CD4-positive, alpha-beta T cell treated with Interleukin-15 for 1 hour (primary cell): ENCODE measurements at regions not wholly inside any gene's neighbourhood (a gene's known extent, or its start where the extent isn't known, plus 50 kb on each side); places are given as distances from the start of the nearest gene placed in this dataset.
"Not testable (repeated sequence)": the region's sequence is repeated elsewhere in the genome, so short reads cannot be mapped to it uniquely, and the experiment has no call there.

Experiments
- DNase-seq: peaks from one replicate; pipeline ENCODE4 v3.0.0-alpha.2; 2020

DNA sequence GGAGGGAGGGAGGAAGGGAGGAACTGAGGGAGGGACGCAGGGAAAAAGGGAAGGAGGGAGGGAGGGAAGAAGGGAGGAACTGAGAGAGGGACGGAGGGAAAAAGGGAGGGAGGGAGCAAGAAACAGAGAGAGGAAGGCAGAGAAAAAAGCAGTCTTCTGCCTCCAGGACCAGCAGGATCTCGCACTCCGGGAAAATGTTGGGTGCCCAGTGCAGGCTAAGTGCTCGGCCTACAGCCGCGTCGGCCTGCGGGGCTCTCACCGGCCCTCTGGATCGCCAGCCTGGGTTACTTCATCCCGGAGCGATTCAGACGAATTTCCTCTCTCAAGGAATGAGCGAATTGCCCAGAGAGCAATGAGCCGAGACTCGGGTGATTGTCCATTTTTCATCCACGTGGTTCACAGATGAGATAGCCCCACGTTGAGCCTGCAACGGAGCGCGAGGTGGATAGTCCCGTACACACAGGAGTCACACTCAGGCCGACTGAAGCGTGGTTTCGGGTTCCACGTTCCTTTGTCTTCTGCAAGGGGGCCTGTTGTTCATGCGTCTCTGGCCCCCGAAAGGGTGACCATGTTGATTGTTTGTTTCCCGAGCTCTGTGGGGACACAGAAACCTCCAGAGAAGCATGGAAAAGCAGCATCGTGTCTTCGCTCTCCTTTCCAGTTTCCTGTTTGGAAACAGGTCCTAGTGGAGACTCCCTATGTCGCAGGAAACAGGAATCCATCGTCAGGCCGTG lies 1937.1 kb upstream of the DEFB115 start:
- DNase-seq: not testable (repeated sequence)

DNA sequence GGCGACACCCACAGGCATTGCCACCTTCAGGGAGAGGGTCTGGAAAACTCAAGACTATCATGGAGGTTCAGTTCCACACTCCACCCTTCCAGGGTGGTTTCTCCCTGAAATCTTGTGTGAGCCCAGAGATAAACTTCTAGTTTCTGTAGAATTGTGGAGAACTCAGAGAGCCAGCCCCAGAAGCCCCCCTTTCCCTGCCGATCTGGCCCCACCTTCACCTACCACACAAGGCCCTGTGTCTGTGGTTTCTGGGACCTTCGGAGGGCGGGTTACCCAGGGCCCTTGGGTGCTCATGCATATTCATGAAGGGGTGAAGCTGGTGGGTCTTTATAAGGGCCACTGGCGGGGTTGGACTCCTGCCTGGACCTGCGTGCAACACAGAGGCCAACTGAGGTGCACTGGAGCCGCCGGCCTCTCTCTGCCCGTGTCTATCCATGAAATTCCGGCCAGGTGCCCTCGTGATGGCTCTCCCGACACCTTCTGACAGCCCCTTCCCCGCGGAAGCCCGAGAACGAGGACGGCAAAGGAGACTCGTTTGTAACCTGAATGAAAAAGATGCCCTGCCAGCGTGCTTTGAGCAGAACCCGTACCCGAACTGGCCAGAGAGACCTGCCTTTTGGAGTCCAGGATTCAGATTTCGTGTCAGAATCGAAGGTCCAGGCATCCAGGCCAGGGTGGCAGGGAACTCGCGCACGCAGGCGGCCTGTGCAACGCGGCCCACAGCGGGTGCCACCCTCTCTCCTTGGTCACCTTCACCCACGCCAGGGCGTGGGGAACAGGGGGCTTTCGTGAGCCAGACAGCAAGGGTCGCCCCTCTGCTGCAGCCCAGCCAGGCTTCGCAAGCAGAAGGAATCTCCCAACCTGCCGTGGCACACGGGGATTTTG lies 1933.6 kb upstream of the DEFB115 start:
- DNase-seq: not testable (repeated sequence)

DNA sequence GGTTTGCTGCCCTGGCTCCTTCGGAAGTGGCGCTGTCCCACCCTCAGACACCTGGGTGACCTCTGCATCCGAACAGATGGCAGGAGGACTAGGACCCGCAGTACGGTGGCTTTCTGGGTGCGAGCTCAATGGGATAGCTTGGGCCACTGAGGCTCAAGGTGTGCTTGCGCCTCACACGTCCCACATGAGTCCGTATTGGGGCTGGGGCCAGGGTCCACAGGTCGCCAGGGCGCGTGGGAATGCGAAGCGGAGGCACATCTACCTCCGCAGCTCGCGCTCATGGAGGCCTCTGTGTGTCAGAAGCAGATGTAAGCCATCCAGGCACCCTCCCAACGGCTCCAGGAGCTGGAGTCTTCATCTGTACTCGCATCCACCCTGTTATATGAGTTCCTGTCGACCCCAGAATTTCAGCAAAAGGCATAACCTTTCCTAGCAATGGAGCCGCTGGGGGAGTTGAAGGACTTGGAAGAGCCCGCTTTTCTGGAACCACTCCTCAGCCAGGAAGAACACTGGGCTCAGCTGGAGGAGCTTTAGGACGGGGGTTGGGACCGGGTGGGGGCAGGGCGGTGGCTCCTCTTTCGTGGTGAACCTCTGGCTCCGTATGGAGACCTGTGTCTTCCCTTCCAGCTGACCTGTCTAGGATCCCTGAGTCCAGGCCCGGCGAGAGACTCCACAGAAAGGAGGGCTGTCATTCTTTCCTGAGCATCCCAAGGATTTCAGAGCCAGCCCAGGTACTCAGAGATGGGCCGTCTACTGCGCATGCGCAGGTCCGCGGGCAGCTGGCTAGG lies 1932.8 kb upstream of the DEFB115 start:
- not testable (repeated sequence) for DNase-seq

DNA sequence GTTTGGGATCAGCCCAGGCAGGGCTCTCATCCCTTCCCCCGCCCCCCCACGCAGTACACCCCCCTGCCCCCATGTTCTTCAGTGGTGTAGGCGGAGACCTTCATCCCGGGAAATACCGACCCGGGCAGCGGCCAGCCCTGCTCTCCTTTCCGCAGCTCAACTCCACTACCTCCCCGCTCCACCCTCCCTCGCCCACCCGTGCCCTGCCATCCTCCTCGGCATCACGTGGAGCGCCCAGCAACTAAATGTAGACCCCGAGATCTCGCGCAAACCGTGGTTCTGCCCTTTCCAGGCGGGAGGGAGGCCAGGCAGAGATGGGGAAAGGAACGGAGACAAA lies 1932.2 kb upstream of the DEFB115 start:
- no peak for DNase-seq

DNA sequence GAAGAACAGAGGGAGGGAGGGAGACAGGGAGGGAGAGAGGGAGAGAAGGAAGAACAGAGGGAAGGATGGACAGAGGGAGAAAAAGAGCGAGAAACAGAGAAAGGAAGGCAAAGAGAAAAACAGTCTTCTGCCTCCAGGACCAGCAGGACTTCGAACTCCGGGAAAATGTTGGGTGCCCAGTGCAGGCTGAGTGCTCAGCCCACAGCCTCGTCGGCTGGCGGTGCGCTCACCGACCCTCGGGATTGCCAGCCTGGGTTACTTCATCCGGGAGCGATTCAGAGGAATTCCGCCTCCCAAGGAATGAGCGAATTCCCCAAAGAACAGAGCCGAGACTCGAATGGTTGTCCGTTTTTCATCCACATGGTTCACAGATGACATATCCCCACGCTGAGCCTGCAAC lies 1931.7 kb upstream of the DEFB115 start:
- DNase-seq: not testable (repeated sequence)

DNA sequence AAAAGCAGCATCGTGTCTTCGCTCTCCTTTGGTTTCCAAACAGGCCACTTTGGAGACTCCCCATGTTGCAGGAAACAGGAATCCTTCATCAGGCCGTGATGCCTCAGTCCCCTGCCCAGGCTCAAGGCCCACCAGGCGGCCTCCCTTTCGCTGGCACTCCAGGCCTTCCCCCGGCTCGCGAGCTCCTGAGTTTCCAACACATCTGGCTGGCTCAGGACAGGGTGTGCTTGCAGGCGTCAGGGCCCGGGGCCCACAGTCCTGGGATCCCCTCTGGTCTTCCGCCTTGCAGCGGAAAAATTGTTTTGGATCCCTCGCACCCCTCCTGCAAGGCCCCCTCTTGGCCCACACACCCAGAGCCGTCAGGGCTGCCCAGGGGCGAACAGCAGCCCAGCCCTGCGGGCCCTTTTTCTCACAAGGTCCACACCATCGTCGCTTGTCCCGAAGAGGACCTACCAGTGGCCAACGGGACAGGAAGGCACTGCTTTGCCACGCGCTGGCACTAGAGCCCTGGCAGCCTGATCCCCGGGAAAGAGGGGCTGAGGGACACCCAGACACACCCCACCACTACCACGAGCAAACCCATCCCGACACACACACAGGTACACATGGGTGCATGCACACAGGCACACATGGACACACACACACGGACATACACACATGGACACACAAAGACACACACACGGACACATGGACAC lies 1930.9 kb upstream of the DEFB115 start:
- DNase-seq: no peak

DNA sequence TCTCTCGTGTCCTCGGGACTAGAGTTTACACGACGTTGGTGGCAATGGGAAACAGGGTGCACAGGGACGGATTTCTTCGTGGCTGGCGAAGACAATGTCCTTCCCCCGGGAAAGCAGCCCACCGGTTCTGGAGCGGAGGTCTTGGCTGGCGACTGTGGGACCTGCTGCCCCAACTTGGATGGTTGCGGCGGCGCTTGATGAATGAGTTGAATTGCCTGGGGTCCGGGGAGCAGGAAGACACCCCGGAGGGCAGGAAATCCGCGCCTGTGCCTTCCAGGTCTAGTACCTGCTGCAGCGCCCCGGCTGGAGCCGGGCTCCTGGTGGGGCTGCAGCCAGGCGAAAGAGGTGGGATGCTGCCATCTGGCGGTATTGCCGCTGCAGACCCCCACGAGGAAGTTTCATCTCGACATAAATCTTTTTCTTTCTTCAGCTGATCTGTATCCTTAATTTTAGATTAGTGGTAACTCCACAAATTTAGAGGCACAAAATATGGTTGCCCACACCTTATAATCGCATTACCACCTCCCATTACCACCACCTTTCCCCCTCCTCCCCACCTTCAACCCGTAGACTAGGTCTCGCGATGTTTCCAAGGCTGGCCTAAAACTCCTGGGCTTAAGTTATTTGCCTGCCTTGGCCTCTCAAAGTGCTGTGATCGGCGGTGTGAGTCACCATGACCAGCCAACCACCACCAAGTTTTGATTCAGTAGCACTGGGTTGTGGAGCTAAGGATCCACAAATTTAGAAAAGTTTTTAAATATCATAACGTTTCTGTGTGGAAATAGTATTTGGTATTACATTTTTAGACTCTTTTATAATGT lies 1929.7 kb upstream of the DEFB115 start:
- DNase-seq: not testable (repeated sequence)

DNA sequence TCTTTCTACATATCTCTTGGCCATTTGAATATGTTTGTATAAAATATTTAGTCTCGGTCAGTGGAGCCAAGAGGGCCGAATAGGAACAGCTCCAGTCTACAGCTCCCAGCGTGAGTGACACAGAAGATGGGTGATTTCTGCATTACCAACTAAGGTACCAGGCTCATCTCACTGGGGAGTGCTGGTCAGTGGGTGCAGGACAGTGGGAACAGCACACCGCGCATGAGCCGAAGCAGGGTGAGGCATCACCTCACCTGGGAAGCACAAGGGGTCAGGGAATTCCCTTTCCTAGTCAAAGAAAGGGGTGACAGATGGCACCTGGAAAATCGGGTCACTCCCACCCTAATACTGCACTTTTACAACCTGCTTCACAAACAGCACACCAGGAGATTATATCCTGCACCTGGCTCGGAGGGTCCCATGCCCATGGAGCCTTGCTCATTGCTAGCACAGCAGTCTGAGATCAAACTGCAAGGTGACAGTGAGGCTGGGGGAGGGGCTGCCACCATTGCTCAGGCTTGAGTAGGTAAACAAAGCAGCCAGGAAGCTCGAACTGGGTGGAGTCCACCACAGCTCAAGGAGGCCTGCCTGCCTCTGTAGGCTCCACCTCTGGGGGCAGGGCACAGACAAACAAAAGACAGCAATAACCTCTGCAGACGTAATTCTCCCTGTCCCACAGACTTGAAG lies 1926.9 kb upstream of the DEFB115 start:
- DNase-seq: not testable (repeated sequence)

DNA sequence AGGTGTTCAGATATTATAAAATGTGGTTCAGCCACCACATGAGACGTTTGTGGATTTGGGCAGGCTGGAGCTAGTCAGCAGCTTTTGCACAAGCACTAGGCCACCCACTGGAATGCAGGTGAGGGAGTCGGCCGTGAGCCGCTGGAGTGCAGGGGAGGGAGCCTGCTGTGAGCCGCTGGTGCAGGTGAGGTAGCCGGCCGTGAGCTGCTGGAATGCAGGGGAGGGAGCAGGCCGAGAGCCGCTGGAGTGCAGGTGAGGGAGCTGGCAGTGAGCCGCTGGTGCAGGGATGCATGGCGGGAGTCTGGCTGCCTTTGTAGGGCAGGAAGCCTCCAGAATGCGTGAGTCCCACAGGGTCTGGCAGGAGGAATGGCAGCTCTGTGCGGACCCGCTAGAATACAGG lies 1907.6 kb upstream of the DEFB115 start:
- DNase-seq: no peak

DNA sequence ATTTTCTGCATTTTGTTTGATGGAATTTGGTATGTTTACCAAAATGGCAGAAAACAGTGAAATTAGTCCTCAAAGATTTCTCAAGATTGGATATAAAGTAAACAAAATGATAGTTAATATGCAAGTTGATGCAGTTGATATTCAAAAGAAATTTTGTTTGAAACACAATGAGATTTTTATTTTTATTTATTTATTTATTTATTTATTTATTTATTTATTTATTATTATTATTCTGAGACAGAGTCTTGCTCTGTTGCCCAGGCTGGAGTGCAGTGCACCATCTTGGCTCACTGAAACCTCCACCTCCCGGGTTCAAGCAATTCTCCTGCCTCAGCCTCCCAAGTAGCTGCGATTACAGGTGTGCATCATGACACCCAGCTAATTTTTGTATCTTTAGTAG lies 1881.5 kb upstream of the DEFB115 start:
- DNase-seq: not testable (repeated sequence)

DNA sequence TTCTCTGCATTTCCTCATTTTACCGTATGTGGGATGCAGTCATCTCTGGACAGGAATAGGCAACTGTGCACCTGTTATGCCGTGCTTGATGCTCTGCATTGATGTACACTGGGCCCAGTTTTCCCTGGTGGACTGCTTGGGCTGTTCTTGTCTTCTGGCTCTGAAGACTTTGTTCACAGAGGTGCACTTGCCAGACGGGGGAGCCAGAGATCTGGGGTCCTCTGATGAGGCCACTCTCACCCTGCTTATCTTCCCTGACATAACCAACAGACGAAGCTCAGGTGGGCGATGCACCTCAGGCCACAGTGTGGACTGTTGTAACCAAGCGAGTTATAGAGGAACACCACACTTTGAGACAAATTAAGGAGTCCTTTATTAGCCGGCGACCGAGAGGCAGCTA lies 1864.6 kb upstream of the DEFB115 start:
- not testable (repeated sequence) for DNase-seq

DNA sequence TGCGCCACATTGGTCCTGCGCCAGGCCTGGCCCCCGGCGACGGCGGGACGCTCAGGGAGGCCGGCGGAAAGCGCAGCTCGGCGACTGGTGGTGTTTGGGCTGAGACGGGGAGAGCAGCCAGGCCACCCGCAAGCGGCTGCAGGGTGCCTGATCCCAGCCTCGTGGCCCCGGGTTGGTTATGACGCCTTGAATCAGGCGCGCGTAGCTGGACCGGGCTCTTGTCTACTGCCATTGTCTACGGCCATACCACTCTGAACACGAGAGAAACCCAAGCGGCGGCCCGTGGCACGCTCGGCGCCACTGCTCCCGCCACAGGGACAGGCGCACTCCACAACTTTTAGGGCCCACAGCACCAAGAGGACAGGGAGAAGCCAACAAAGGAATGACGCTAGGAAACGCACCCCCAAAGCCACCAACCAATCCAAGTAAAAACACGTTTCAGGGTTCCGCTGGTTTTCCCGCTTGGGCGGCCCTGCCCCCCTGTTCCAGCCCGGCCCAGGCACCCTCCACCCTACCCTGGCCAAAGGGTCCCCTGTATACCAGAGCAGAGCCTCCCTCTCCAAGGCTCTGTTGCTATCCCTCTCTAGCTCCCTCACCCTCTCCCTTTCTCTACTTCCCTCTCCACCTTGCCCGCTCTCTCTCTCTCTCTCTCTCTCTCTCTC lies 1849.3 kb upstream of the DEFB115 start:
- no peak for DNase-seq

DNA sequence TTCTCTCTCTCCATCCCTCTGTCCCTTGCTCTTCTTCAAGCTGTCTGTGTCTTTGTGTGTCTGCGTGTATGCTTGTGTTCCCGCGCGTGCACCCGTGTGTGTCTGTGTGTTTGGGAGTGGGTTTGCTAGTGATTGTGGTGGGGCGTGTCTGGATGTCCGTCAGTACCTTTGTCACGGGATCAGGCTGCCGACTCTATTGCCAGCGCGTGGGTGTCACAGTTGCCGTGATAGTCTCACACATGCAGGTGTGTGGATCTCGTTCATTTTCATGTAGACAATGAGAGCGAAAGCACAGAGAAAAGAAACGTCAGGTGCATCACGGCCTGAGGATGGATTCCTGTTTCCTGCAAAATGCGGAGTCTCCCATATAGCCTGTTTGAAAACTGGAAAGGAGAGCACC lies 1848.8 kb upstream of the DEFB115 start:
- DNase-seq: not testable (repeated sequence)

DNA sequence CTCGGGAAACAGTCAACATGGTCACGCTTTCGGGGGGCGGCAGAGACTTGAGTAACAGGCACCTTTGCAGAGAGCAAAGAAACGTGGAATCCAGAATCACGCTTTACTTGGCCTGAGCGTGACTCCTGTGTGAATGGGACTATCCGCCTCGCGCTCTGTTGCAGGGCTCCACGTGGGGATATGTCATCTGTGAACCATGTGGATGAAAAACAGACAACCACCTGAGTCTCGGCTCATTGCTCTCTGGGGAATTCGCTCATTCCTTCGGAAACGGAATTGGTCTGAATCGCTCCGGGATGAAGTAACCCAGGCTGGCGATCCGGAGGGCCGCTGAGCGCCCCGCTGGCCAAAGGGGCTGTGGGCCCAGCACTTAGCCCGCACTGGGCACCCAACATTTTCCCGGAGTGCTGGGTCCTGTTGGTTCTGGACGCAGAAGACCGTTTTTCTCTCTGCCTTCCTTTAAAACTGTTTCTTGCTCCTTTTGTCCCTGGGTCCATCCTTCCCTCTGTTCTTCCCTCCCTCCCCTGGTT lies 1848.2 kb upstream of the DEFB115 start:
- not testable (repeated sequence) for DNase-seq

DNA sequence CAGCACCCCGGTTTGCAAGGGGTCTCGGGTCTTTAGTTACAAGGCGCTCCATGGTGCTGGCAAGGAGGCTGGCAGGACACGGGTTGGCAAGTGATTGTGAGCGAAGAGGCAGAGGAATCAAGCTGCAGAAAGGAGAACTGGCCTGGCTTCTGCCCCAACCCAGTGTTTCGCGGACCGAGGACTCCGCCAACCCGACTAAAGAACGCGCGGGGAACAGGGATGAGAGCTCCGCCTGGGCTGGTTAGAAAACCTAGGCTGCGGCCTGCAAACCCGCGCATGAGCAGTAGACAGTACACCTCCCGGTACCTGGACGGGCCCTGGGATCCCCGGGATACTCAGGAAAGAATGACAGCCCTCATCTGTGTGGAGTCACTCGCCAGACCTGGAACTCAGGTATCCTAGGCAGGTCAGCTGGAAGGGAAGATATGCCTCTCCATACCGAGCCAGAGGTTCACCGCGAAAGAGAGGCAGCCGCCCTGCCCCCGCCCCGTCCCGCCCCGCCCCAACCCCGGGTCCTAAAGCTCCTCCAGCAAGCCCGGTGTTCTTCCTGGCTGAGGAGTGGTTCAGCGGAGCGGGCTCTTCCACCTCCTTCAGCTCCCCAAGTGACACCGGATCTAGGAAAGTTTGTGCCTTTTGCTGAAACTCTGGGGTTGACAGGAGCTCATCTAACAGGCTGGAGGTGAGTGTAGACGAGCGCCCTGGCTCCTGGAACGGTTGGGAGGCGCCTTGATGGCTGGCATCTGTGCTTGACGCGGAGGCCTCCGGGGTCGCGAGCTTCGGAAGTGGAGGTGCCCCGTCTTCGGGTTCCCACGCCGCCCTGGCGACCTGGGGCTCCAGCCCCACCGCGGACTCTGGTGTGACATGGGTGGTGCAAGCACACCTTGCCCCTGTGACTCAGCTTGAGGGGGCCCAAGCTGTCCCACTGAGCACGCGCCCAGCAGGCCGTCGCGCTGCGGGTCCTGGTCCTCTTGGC lies 1847.3 kb upstream of the DEFB115 start:
- no peak for DNase-seq

DNA sequence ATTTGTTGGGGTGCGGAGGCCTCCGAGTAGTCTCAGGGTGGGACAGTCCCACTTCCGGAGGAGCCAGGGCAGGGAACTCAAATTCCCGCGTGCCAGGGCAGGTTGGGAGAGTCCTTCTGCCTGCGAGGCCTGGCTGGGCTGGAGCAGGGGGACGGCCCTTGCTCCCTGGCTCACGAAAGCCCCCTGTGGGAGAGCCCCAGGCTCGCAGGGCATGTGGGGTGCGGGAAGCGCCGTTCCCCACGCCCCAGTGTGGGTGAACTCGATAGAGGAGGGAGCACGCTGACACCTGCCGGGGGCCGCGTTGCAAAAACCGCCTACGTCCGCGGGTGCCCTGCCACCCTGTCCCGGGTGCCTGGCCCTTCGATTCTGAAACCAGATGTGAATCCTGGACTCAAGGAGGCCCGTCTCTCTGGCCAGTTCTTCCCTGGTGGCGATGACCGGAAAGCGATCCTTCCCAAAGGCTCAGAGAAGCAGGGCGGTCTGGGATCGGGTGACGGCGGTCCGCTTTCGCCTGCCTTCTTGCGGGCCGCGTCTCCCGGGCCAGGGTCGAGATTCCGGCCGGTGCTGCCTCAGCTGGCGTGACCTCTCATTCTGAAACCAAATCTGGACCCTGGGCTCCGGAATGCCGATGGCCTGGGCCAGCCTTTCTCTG lies 1846.5 kb upstream of the DEFB115 start:
- no peak for DNase-seq

DNA sequence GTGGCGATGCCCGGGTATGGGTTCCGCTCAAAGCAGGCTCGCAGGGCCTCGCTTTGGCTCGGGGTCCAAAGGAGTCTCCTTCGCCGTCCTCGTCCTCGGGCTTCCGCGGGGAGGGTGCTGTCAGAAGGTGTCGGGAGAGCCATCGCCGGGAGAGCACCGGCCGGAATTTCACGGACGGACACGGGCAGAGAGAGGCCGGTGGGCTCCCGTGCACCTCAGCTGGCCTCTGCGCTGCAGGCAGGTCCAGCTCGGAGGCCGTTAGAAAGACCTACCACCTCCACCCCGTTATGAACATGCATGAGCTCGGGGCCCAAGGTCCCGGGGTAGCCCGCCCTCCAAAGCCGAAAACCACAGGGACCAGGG lies 1846.0 kb upstream of the DEFB115 start:
- DNase-seq: not testable (repeated sequence)

DNA sequence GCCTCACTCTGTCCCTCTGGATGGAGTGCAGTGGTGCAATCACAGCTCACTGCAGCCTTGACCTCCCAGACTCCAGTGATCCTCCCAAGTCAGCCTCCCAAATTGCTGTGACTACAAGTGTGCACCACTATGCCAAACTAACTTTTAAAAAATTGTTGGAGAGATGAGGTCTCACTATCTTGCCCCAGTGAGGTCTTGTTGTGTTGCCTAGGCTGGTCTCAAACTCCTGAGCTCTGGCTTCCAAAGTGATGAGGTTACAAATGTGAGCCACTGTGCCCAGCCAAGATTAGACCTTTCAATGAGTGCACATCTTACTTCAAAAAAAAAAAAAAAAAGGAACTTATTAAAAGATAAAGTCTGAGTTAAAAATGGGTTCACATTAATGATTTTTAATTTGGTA lies 1838.1 kb upstream of the DEFB115 start:
- DNase-seq: no peak
